ENCODE measurements at regions not wholly inside any gene's neighbourhood (a gene's known extent, or its start where the extent isn't known, plus 50 kb on each side); places are given as distances from the start of the nearest gene placed in this dataset.
"Not testable (repeated sequence)": the region's sequence is repeated elsewhere in the genome, so short reads cannot be mapped to it uniquely, and the experiment has no call there.

DNA sequence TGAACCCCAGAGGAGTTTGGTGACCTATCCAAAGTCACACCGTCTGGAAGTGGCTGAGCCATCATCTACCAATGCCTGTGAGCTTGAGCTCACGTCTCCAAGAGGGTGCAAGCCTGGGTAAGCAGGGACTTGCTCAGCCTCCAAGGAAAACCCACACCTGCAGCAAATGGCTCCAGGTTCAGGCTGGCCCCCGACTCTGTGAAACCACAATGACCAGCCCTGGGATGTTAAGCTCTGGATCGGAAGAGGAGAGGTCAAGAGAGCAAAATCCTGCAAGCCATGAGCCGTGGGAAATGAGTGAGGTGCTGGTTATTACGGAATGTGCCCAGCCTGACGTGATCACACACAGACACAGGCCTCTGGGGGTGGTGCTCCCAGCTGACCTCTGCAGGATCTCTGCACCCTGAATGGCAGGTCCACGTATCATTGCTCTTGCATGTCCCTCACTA is 94.1 kb upstream of the OTOS start:
- in situ Hi-C loops (cut with HindIII; ENCODE audit: low pct_unique_long_range_greater_than_20kb, low sequenced_read_pairs), result no loop called here

DNA sequence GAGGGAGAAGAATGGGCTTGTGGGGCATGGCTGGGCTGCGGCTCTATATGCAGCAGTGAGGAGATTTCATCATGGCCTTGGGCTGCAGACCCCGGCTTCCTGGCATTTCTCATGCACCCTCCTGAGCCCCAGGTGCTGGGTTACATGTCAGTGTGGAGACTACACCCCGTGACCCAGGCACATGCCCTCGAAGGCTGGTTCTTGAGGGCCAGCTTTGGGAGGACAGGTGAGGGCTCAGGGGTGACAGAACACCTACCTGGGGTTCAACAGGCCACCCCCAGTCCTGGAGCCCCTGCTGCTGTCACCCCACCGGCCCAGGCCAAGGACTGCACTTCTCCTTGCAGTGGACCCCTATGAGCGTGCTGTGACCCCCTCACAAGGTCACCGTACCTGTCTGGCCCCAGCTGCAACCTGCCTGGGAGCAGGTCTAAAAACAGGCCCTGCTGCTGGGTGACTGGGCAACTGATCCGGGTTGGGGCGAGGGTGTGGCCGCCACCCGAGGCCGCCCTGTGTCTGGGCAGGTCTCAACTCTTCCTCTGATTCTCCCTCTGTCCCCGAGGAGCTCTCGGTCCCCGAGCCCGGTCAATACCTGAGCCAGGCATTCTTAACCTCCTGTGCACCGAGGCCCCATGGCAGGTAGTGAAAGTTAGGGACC is 94.8 kb upstream of the OTOS start:
- DNase-seq (ENCODE audit: low read depth, low spot score), result no peak
- in situ Hi-C loops (cut with HindIII; ENCODE audit: low pct_unique_long_range_greater_than_20kb, low sequenced_read_pairs), result no loop called here

More for the DNA sequence above, 94.1 kb upstream of the OTOS start:
- no peak for DNase-seq (ENCODE audit: low read depth, low spot score)

DNA sequence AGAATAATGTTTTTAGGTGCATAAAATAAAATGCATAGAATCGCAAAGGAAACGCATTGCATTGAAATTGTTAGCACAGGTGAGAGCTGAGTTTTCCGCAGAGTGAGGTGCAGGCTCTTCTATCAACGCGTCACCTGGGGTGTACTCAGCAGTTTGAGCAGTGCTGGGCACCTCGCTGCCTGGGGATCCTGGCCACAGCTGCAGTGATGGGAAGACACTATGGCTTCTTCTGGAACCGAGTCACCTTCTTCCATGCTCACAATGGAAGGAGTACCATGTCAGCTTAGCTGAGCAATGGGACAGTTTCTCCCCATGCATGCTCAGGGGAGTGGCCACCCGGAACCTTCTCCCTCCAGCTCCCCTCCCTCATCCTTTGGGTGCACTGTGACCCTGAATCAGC is 95.4 kb upstream of the OTOS start:
- no peak for DNase-seq (ENCODE audit: low read depth, low spot score)
- in situ Hi-C loops (cut with HindIII; ENCODE audit: low pct_unique_long_range_greater_than_20kb, low sequenced_read_pairs), result no loop called here

DNA sequence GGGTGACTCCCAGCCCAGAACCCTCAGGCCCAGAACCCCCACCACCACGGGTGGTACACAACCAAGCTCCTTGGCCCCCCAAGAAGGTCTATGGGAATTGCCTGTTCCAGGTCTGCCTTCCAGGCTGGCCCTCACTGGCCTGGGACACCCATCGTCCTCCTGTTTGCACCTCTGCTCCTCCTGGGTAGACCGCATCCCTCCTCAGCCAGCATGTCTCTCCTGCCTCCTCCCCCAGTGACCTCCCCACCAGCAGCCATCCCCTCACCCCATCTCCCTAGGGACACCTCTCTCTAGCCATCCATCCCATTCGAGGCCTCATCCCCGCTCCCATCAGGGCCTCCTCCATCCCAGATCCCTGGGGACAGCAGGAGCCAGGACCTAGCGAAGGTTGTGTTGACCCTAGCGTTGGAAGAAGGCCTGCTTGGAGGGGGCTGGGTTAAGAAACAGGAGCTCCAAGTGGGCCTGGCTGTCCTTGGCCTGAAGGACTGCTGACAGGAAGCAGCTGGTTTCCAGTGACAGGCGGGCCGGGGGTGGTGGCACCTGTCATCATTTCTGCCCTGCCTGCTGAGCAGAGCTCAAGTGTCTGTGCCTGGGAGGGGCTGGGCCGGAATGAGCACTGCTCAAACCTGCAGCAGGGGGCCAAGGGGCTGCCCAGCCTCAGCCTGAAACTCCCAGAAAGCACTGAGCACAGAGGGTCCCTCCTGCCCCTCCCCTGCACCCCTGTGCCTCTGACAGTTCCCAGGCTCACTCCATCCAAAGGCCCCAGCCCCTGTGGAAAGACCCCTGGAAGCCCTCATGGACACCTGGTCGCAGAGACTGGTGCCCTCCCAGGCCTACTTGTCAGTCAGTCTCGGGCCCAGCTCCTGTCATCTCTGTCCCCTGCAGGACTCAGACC is 96.0 kb upstream of the OTOS start:
- DNase-seq (ENCODE audit: low read depth, low spot score), result no peak
- in situ Hi-C loops (cut with HindIII; ENCODE audit: low pct_unique_long_range_greater_than_20kb, low sequenced_read_pairs), result no loop called here

DNA sequence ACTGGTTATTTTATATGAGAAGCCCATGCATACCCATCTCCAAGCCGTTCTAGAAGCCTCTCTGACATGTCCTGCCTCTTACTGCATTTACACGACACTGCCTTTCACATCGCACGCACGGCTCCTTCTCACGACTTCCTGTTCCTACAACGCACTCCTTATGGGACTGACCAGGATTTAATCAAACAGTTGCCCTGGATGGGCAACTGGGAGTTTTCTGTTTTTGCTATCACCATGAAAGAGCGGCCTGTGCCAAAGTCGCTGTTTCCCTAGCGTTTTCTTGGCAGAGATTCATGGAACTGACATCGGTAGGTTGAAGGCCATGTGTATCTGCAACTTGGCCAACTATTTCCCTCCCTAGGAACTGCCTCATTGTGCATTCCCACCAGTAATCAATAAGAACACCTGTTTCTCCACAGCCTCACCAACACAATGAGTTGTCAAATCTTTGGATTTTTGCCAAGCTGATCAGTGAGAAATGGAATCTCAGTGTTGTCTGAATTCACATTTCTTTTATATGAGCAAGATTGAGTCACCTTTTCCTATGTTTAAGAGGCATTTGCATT is 97.2 kb upstream of the OTOS start:
- no peak for DNase-seq (ENCODE audit: low read depth, low spot score)
- in situ Hi-C loops (cut with HindIII; ENCODE audit: low pct_unique_long_range_greater_than_20kb, low sequenced_read_pairs), result no loop called here

DNA sequence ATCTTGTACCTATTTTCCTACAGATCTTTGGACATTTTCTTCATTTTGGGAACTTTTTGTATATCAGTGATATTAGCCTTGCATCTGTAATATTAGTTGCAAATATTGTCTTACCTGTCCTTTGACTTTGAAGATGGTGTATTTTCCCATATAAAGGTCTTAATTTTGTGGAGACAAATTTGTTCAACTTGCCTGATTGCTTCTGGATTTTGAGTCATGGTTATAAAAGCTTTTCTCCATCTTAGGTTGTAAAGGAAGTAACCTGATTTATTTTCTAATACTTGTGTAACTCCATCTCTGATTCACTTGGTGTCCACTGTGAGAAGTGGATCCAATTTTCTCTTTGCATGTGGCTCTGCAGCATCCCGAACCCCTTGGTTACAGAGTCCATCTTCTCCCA is 97.7 kb upstream of the OTOS start:
- DNase-seq (ENCODE audit: low read depth, low spot score), result no peak
- in situ Hi-C loops (cut with HindIII; ENCODE audit: low pct_unique_long_range_greater_than_20kb, low sequenced_read_pairs), result no loop called here

- no peak for DNase-seq (ENCODE audit: low read depth, low spot score)
- in situ Hi-C loops (cut with HindIII; ENCODE audit: low pct_unique_long_range_greater_than_20kb, low sequenced_read_pairs), result no loop called here
Measured at GRCh38 chr2:240238786-240239185, 98.3 kb upstream of the OTOS start.

DNA sequence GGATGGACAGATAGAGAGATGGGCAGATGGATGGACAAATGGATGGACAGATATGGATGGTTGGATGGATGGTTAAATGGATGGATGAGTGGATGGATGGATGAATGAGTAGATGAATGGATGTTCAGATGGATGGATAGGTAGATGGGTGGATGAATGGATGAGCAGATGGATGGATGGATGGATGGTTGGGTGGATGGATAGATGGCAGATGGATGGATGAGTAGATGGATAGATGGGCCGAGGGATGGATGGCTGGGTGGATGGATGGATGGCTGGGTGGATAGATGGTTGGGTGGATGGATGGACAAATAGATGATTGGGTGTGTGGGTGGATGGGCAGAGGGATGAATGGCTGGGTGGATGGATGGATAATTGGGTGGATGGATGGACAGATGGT is 98.9 kb upstream of the OTOS start:
- in situ Hi-C loops (cut with HindIII; ENCODE audit: low pct_unique_long_range_greater_than_20kb, low sequenced_read_pairs), result no loop called here
- no peak for DNase-seq (ENCODE audit: low read depth, low spot score)

GRCh38 chr2:240240017-240240734 is 99.7 kb upstream of the OTOS start:
- DNase-seq (ENCODE audit: low read depth, low spot score), result no peak
- in situ Hi-C loops (cut with HindIII; ENCODE audit: low pct_unique_long_range_greater_than_20kb, low sequenced_read_pairs), result no loop called here

GRCh38 chr2:240240781-240241180 is 100.3 kb upstream of the OTOS start:
- in situ Hi-C loops (cut with HindIII; ENCODE audit: low pct_unique_long_range_greater_than_20kb, low sequenced_read_pairs), result no loop called here
- DNase-seq (ENCODE audit: low read depth, low spot score), result no peak

DNA sequence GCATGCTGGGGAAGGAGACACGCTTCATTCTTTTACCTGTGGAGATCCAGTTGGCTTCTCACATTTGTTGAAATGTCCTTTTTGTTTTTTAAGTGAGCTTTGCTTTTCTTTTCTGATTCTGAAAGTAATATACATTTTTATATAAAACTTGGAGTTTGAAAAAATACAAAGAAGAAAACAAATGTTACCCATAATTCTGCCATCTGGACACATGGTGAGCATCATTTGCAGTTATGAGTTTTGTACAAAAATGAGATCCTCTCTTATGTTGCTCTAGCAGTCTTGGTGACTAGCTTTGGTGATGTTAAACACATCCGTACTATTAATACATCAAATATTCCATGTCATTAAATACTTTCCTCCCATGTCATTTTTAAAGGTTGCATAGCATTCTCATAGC is 101.1 kb upstream of the OTOS start:
- DNase-seq (ENCODE audit: low read depth, low spot score), result no peak
- in situ Hi-C loops (cut with HindIII; ENCODE audit: low pct_unique_long_range_greater_than_20kb, low sequenced_read_pairs), result no loop called here

GRCh38 chr2:240243049-240243448 is 102.6 kb upstream of the OTOS start:
- in situ Hi-C loops (cut with HindIII; ENCODE audit: low pct_unique_long_range_greater_than_20kb, low sequenced_read_pairs); DNase-seq (ENCODE audit: low read depth, low spot score): not testable (repeated sequence)

- in situ Hi-C loops (cut with HindIII; ENCODE audit: low pct_unique_long_range_greater_than_20kb, low sequenced_read_pairs), result no loop called here
- no peak for DNase-seq (ENCODE audit: low read depth, low spot score)
Measured at GRCh38 chr2:240244543-240244942, 104.1 kb upstream of the OTOS start.

DNA sequence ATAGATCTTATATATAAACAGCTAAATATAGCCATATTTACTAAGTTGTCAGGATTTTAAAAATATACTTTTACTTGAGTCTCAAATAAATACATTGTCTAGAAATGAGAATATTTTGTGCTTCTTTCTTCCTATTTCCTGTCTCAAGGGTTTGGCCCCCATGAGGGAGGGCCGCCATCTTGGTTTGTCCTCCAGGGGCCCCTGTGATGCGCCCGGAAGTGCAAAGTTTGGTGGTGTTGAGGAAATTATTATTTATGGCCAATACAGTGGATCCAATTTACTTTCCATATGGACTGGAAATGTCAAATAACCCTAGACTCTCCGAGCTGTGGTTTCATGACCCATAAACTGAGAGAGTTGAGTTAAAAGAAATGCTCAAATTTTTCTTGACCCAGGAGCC is 104.7 kb upstream of the OTOS start:
- DNase-seq (ENCODE audit: low read depth, low spot score), result no peak
- in situ Hi-C loops (cut with HindIII; ENCODE audit: low pct_unique_long_range_greater_than_20kb, low sequenced_read_pairs), result no loop called here

DNA sequence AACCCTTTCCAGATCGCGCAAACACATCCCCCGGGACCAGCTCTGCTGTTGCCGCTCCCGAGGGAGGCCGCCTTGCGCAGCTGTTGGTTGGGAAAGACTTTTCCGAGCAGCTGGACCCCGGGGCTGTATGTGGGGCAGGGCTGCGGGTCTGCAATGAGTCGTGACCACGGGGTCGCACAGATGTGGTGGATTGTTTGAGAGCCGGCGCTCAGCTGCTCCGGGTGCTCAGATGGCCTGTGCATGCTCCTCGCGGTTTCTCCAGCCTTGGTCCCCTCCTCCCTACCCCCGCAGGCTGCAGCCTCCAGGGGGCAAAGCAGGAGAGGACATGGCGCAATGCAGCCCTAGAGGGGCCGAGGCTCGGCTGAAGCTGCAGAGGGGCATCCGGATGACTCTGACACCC is 105.2 kb upstream of the OTOS start:
- no peak for DNase-seq (ENCODE audit: low read depth, low spot score)
- in situ Hi-C loops (cut with HindIII; ENCODE audit: low pct_unique_long_range_greater_than_20kb, low sequenced_read_pairs), result no loop called here

GRCh38 chr2:240246173-240246820 is 105.8 kb upstream of the OTOS start:
- DNase-seq (ENCODE audit: low read depth, low spot score), result no peak
- in situ Hi-C loops (cut with HindIII; ENCODE audit: low pct_unique_long_range_greater_than_20kb, low sequenced_read_pairs), result no loop called here

DNA sequence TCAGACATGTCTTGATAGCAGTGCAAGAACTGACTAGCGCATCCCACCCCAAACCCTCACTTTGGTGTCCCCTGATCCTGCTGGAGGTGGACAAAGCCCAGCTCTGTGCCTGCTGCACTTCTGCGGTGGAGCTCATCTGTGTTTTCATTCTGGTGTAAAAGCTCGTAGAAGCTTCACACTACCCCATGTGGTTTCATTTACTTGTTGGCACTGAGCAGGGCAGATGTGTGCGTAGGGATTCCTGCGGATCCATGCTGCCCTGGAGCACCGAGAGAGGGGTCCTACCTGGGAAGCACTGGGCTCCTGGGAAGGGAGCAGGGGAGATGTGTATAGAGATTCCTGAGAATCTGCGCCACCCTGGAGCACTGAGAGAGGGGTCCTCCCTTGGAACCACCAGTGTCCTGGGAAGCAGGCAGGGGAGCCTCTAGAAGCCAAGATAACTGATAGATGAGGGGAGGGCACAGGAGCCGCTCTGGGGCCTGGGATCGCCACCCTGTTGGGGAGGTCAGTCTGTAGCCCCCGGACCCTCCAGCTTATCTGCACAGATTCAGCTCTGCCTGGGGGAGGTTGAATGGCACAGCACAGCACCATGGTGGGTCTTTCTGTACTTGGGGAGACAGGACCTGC is 106.9 kb upstream of the OTOS start:
- in situ Hi-C loops (cut with HindIII; ENCODE audit: low pct_unique_long_range_greater_than_20kb, low sequenced_read_pairs), result no loop called here
- no peak for DNase-seq (ENCODE audit: low read depth, low spot score)
